Immature natural killer cell (primary cell): ENCODE measurements at regions not wholly inside any gene's neighbourhood (a gene's known extent, or its start where the extent isn't known, plus 50 kb on each side); places are given as distances from the start of the nearest gene placed in this dataset.

Experiments
- DNase-seq, 3 donors: peaks; one replicate each; pipeline ENCODE4 v3.0.0; 2022; ENCODE audit warnings: mixed read lengths in 1 of 3
- H3K27ac Mint-ChIP-seq, 6 donors: one replicate each; pipeline ENCODE4 v1.8.0; 2020; ENCODE audit warnings: mixed read lengths in 6 of 6, mild to moderate bottlenecking in 5 of 6, inconsistent platforms in 4 of 6, moderate library complexity in 3 of 6
- H3K27me3 Mint-ChIP-seq, 3 donors: one replicate each; pipeline ENCODE4 v1.8.0; 2020 to 2021; ENCODE audit warnings: low read depth in 3 of 3, mild to moderate bottlenecking in 3 of 3, mixed read lengths in 3 of 3, moderate library complexity in 3 of 3, inconsistent platforms in 1 of 3
- H3K36me3 Mint-ChIP-seq, 3 donors: one replicate each; pipeline ENCODE4 v1.8.0; 2020; ENCODE audit warnings: mixed read lengths in 3 of 3, inconsistent platforms in 2 of 3, mild to moderate bottlenecking in 2 of 3
- H3K4me1 Mint-ChIP-seq, 2 donors: one replicate each; pipeline ENCODE4 v1.8.0; 2020; ENCODE audit warnings: inconsistent platforms in 2 of 2, mild to moderate bottlenecking in 2 of 2, mixed read lengths in 2 of 2, moderate library complexity in 1 of 2
- H3K4me3 Mint-ChIP-seq, 5 donors: one replicate each; pipeline ENCODE4 v1.8.0; 2020; ENCODE audit warnings: mild to moderate bottlenecking in 5 of 5, mixed read lengths in 5 of 5, inconsistent platforms in 3 of 5, moderate library complexity in 3 of 5
- H3K9me3 Mint-ChIP-seq, 6 donors: one replicate each; pipeline ENCODE4 v1.8.0; 2020; ENCODE audit warnings: mild to moderate bottlenecking in 6 of 6, mixed read lengths in 6 of 6, inconsistent platforms in 4 of 6, moderate library complexity in 3 of 6

- H3K4me3 Mint-ChIP-seq, result no peak overlapping the region
- H3K4me1 Mint-ChIP-seq, result no peaks in the 10 kb centered on the region
- H3K9me3 Mint-ChIP-seq, result peaks cover 0 to 6% (median under 1%) of the 10 kb centered on the region in 6 donors
- DNase-seq, result no peak
- peaks cover 0 to 3% (median 3%) of the 10 kb centered on the region in 3 donors for H3K27me3 Mint-ChIP-seq
- H3K36me3 Mint-ChIP-seq, result no peaks in the 10 kb centered on the region
- H3K27ac Mint-ChIP-seq, result no peak overlapping the region
Observed at GRCh38 chr2:220078439-220078838, 451.0 kb downstream of the SLC4A3 start.

GRCh38 chr2:220079595-220079994 lies 452.2 kb downstream of the SLC4A3 start:
- H3K4me3 Mint-ChIP-seq, result no peak overlapping the region
- no peaks in the 10 kb centered on the region for H3K36me3 Mint-ChIP-seq
- no peaks in the 10 kb centered on the region for H3K4me1 Mint-ChIP-seq
- DNase-seq, result no peak
- H3K27me3 Mint-ChIP-seq, result peaks cover 0 to 3% (median 3%) of the 10 kb centered on the region in 3 donors
- no peak overlapping the region for H3K27ac Mint-ChIP-seq
- H3K9me3 Mint-ChIP-seq, result peaks cover 0 to 6% (median under 1%) of the 10 kb centered on the region in 6 donors

- H3K27me3 Mint-ChIP-seq, result peaks cover 0 to 3% (median 3%) of the 10 kb centered on the region in 3 donors
- no peaks in the 10 kb centered on the region for H3K4me1 Mint-ChIP-seq
- H3K27ac Mint-ChIP-seq, result no peak overlapping the region
- no peak overlapping the region for H3K4me3 Mint-ChIP-seq
- H3K9me3 Mint-ChIP-seq, result peaks cover 0 to 5% (median under 1%) of the 10 kb centered on the region in 6 donors
- no peak for DNase-seq
- H3K36me3 Mint-ChIP-seq, result no peaks in the 10 kb centered on the region
Observed at GRCh38 chr2:220081171-220081570, 453.7 kb downstream of the SLC4A3 start.

- Mint-ChIP-seq H3K4me1 (no peaks in the 10 kb centered on the region), H3K9me3 (peaks cover 0 to 5% (median 0%) of the 10 kb centered on the region in 6 donors), H3K27ac (no peak overlapping the region), H3K4me3 (no peak overlapping the region), H3K36me3 (no peaks in the 10 kb centered on the region), H3K27me3 (peaks cover 0 to 3% (median 0%) of the 10 kb centered on the region in 3 donors)
- no peak for DNase-seq
Observed at GRCh38 chr2:220090050-220090449, 462.6 kb downstream of the SLC4A3 start.

- Mint-ChIP-seq H3K4me1 (no peaks in the 10 kb centered on the region), H3K9me3 (peaks cover 0 to 2% (median 0%) of the 10 kb centered on the region in 6 donors), H3K4me3 (no peak overlapping the region), H3K27ac (no peak overlapping the region), H3K27me3 (peaks cover 0 to 1% (median 0%) of the 10 kb centered on the region in 3 donors), H3K36me3 (no peaks in the 10 kb centered on the region)
- no peak for DNase-seq
Observed at GRCh38 chr2:220096406-220096805, 469.0 kb downstream of the SLC4A3 start.

- Mint-ChIP-seq H3K4me1 (no peaks in the 10 kb centered on the region), H3K9me3 (peaks cover 0 to 2% (median 0%) of the 10 kb centered on the region in 6 donors), H3K4me3 (no peak overlapping the region)
Observed at GRCh38 chr2:220101980-220102379, 474.6 kb downstream of the SLC4A3 start.

GRCh38 chr2:220103596-220103995 lies 476.2 kb downstream of the SLC4A3 start:
- Mint-ChIP-seq H3K4me1 (no peaks in the 10 kb centered on the region), H3K9me3 (peaks cover 0 to 2% (median 0%) of the 10 kb centered on the region in 6 donors), H3K36me3 (no peaks in the 10 kb centered on the region), H3K4me3 (no peak overlapping the region), H3K27ac (no peak overlapping the region), H3K27me3 (peaks cover 0 to 2% (median 1%) of the 10 kb centered on the region in 3 donors)
- DNase-seq, result no peak

More at GRCh38 chr2:220101980-220102379, 474.6 kb downstream of the SLC4A3 start:
- Mint-ChIP-seq H3K27ac (no peak overlapping the region), H3K36me3 (no peaks in the 10 kb centered on the region), H3K27me3 (peaks cover 0 to 2% (median 1%) of the 10 kb centered on the region in 3 donors)
- no peak for DNase-seq

GRCh38 chr2:220104871-220105351 lies 477.5 kb downstream of the SLC4A3 start:
- Mint-ChIP-seq H3K4me3 (no peak overlapping the region), H3K4me1 (no peaks in the 10 kb centered on the region), H3K36me3 (no peaks in the 10 kb centered on the region), H3K27ac (no peak overlapping the region), H3K27me3 (peaks cover 0 to 2% (median 1%) of the 10 kb centered on the region in 3 donors), H3K9me3 (no peaks in the 10 kb centered on the region)
- DNase-seq, result no peak

- DNase-seq, result no peak
- H3K4me3 Mint-ChIP-seq, result no peak overlapping the region
- H3K36me3 Mint-ChIP-seq, result no peaks in the 10 kb centered on the region
- peaks cover 0 to 2% (median 1%) of the 10 kb centered on the region in 3 donors for H3K27me3 Mint-ChIP-seq
- H3K27ac Mint-ChIP-seq, result no peak overlapping the region
- H3K9me3 Mint-ChIP-seq, result peaks cover 0 to under 1% (median 0%) of the 10 kb centered on the region in 6 donors
- no peaks in the 10 kb centered on the region for H3K4me1 Mint-ChIP-seq
Observed at GRCh38 chr2:220106065-220106464, 478.6 kb downstream of the SLC4A3 start.

- Mint-ChIP-seq H3K9me3 (peaks cover 0 to 1% (median 0%) of the 10 kb centered on the region in 6 donors), H3K4me3 (no peak overlapping the region), H3K4me1 (no peaks in the 10 kb centered on the region), H3K27ac (no peak overlapping the region), H3K36me3 (no peaks in the 10 kb centered on the region), H3K27me3 (peaks cover 0 to 2% (median 1%) of the 10 kb centered on the region in 3 donors)
- no peak for DNase-seq
Observed at GRCh38 chr2:220107380-220107791, 480.0 kb downstream of the SLC4A3 start.

GRCh38 chr2:220114443-220114842 lies 487.0 kb downstream of the SLC4A3 start:
- Mint-ChIP-seq H3K4me1 (no peaks in the 10 kb centered on the region), H3K9me3 (peaks cover 0 to 4% (median 2%) of the 10 kb centered on the region in 6 donors), H3K4me3 (no peak overlapping the region), H3K27ac (no peak overlapping the region), H3K36me3 (no peaks in the 10 kb centered on the region), H3K27me3 (no peaks in the 10 kb centered on the region)
- no peak for DNase-seq

- H3K4me3 Mint-ChIP-seq, result no peak overlapping the region
Observed at GRCh38 chr2:220117025-220117424, 489.6 kb downstream of the SLC4A3 start.

GRCh38 chr2:220120041-220120440 lies 492.6 kb downstream of the SLC4A3 start:
- no peaks in the 10 kb centered on the region for H3K27me3 Mint-ChIP-seq
- H3K4me1 Mint-ChIP-seq, result no peaks in the 10 kb centered on the region
- no peak for DNase-seq
- peaks cover 0 to 4% (median 2%) of the 10 kb centered on the region in 6 donors for H3K9me3 Mint-ChIP-seq
- H3K36me3 Mint-ChIP-seq, result no peaks in the 10 kb centered on the region
- no peak overlapping the region for H3K4me3 Mint-ChIP-seq
- no peak overlapping the region for H3K27ac Mint-ChIP-seq

More at GRCh38 chr2:220117025-220117424, 489.6 kb downstream of the SLC4A3 start:
- no peak for DNase-seq
- no peaks in the 10 kb centered on the region for H3K4me1 Mint-ChIP-seq
- H3K27ac Mint-ChIP-seq, result no peak overlapping the region
- no peaks in the 10 kb centered on the region for H3K36me3 Mint-ChIP-seq
- H3K9me3 Mint-ChIP-seq, result peaks cover 0 to 4% (median 2%) of the 10 kb centered on the region in 6 donors
- H3K27me3 Mint-ChIP-seq, result no peaks in the 10 kb centered on the region

- H3K27ac Mint-ChIP-seq, result no peak overlapping the region
- no peak for DNase-seq
- H3K4me3 Mint-ChIP-seq, result no peak overlapping the region
- no peaks in the 10 kb centered on the region for H3K4me1 Mint-ChIP-seq
- H3K36me3 Mint-ChIP-seq, result no peaks in the 10 kb centered on the region
- H3K27me3 Mint-ChIP-seq, result no peaks in the 10 kb centered on the region
- no peaks in the 10 kb centered on the region for H3K9me3 Mint-ChIP-seq
Observed at GRCh38 chr2:220123751-220124150, 496.3 kb downstream of the SLC4A3 start.

- peaks cover 0 to 2% (median 0%) of the 10 kb centered on the region in 6 donors for H3K9me3 Mint-ChIP-seq
- no peak overlapping the region for H3K4me3 Mint-ChIP-seq
- DNase-seq, result no peak
- peaks cover 0 to 2% (median 0%) of the 10 kb centered on the region in 3 donors for H3K27me3 Mint-ChIP-seq
- no peak overlapping the region for H3K27ac Mint-ChIP-seq
- H3K4me1 Mint-ChIP-seq, result no peaks in the 10 kb centered on the region
- H3K36me3 Mint-ChIP-seq, result no peaks in the 10 kb centered on the region
Observed at GRCh38 chr2:220125551-220125950, 498.1 kb downstream of the SLC4A3 start.
